Activated CD4-positive, alpha-beta T cell treated with anti-CD3 and anti-CD28 coated beads, Interleukin-2, Interleukin-4, amounts not matched to agents 100 ng/mL and 50 ng/mL, durations not matched to agents 16 hours and 8 hours (primary cell): ENCODE measurements at regions not wholly inside any gene's neighbourhood (a gene's known extent, or its start where the extent isn't known, plus 50 kb on each side); places are given as distances from the start of the nearest gene placed in this dataset.
A peak's percentile ranks its signal among the peaks of the same experiment; 100 is the strongest.
"Not testable (repeated sequence)": the region's sequence is repeated elsewhere in the genome, so short reads cannot be mapped to it uniquely, and the experiment has no call there.

Experiments used
- DNase-seq: peaks from one replicate; pipeline ENCODE4 v3.0.0-alpha.2; 2020; ENCODE audit warnings: low spot score

GRCh38 chr17:45554479-45554878 is 64.0 kb upstream of the PLEKHM1 start:
- not testable (repeated sequence) for DNase-seq

GRCh38 chr17:45558821-45559220 is 68.3 kb upstream of the PLEKHM1 start:
- not testable (repeated sequence) for DNase-seq

- not testable (repeated sequence) for DNase-seq
These were observed 72.3 kb upstream of the PLEKHM1 start for GRCh38 chr17:45562868-45563267.

GRCh38 chr17:45563283-45563682 is 72.8 kb upstream of the PLEKHM1 start:
- DNase-seq: not testable (repeated sequence)

- DNase-seq: not testable (repeated sequence)
These were observed 77.8 kb upstream of the PLEKHM1 start for GRCh38 chr17:45568275-45568674.

GRCh38 chr17:45573326-45573725 is 82.8 kb upstream of the PLEKHM1 start:
- DNase-seq: not testable (repeated sequence)

GRCh38 chr17:45573924-45574770 is 83.6 kb upstream of the PLEKHM1 start:
- no peak for DNase-seq

GRCh38 chr17:45575126-45575885 is 84.8 kb upstream of the PLEKHM1 start:
- DNase-seq: no peak

GRCh38 chr17:45576527-45577307 is 86.2 kb upstream of the PLEKHM1 start:
- not testable (repeated sequence) for DNase-seq

GRCh38 chr17:45577571-45578279 is 87.2 kb upstream of the PLEKHM1 start:
- no peak for DNase-seq

- DNase-seq: no peak
These were observed 88.3 kb upstream of the PLEKHM1 start for GRCh38 chr17:45578516-45579455.

- no peak for DNase-seq
These were observed 89.3 kb upstream of the PLEKHM1 start for GRCh38 chr17:45579529-45580495.

- no peak for DNase-seq
These were observed 90.4 kb upstream of the PLEKHM1 start for GRCh38 chr17:45580924-45581323.

GRCh38 chr17:45581860-45582259 is 91.3 kb upstream of the PLEKHM1 start:
- no peak for DNase-seq

GRCh38 chr17:45584092-45585036 is 93.8 kb upstream of the PLEKHM1 start:
- DNase-seq: peak; percentile 79

- peak; percentile 92 for DNase-seq
These were observed 94.7 kb upstream of the PLEKHM1 start for GRCh38 chr17:45585037-45585733.
